Esophagus squamous epithelium (tissue), 5 donors: ENCODE measurements at regions not wholly inside any gene's neighbourhood (a gene's known extent, or its start where the extent isn't known, plus 50 kb on each side); places are given as distances from the start of the nearest gene placed in this dataset.
A peak's percentile ranks its signal among the peaks of the same experiment; 100 is the strongest.

ENCODE experiments used
- DNase-seq: peaks from one replicate; lab custom pipeline; 2025; lab: John Stamatoyannopoulos, UW
- H3K27ac ChIP-seq, 4 donors: fragments of 200-600 bp; sonication (generic); one replicate each; pipeline ENCODE4 v1.5.1; 2016 to 2019; ENCODE audit warnings: mild to moderate bottlenecking in 1 of 4
- H3K27me3 ChIP-seq, 4 donors: fragments of 200-600 bp; sonication (generic); 1 replicate in 3 of 4; 2 replicates in 1 of 4; pipeline versions ENCODE4 v1.5.1 to v1.6.0; 2017 to 2021; ENCODE audit warnings: antibody characterized with exemption in 1 of 4
- H3K36me3 ChIP-seq, 3 donors: fragments of 200-600 bp; sonication (generic); one replicate each; pipeline ENCODE4 v1.5.1; 2016 to 2019
- H3K4me1 ChIP-seq, 3 donors: fragments of 200-600 bp; sonication (generic); one replicate each; pipeline ENCODE4 v1.5.1; 2017 to 2019
- H3K4me3 ChIP-seq, 4 donors: fragments of 200-600 bp; sonication (generic); 1 replicate in 3 of 4; 2 replicates in 1 of 4; pipeline ENCODE4 v1.5.1; 2016 to 2019; ENCODE audit warnings: mild to moderate bottlenecking in 2 of 4, moderate library complexity in 1 of 4
- H3K9me3 ChIP-seq, 3 donors: fragments of 200-600 bp; sonication (generic); one replicate each; pipeline ENCODE4 v1.5.1; 2016 to 2019
- POLR2A ChIP-seq, 4 donors: fragments of 450-650 bp; IDR thresholded peaks; one replicate each; pipeline ENCODE4 v1.6.1; 2017; ENCODE audit warnings: antibody characterized with exemption in 4 of 4, mild to moderate bottlenecking in 4 of 4, moderate library complexity in 3 of 4
- WGBS, 2 donors: methylation state at CpG; one replicate each; pipeline ENCODE4 v1.1.5; 2018; 5-methylcytosine and 5-hydroxymethylcytosine counted together
- intact Hi-C: fragments of 100-400 bp; cut with DNase I; formaldehyde crosslinking; loops from one replicate; pipeline ENCODE4 v1.15.0; 2022
- TF ChIP-seq, protein P1 (sequence below), 6 experiments: fragments of 450-650 bp in 4 of 6; fragments of 200-600 bp in 2 of 6; sonication (generic) in 2 of 6; IDR thresholded peaks; one replicate each; pipeline ENCODE4 v1.5.1; 2016 to 2019; ENCODE audit warnings: antibody characterized with exemption in 6 of 6, mild to moderate bottlenecking in 4 of 6, moderate library complexity in 4 of 6
- donor health status: DM: yes; HTN: yes; CAD: no.

DNA sequence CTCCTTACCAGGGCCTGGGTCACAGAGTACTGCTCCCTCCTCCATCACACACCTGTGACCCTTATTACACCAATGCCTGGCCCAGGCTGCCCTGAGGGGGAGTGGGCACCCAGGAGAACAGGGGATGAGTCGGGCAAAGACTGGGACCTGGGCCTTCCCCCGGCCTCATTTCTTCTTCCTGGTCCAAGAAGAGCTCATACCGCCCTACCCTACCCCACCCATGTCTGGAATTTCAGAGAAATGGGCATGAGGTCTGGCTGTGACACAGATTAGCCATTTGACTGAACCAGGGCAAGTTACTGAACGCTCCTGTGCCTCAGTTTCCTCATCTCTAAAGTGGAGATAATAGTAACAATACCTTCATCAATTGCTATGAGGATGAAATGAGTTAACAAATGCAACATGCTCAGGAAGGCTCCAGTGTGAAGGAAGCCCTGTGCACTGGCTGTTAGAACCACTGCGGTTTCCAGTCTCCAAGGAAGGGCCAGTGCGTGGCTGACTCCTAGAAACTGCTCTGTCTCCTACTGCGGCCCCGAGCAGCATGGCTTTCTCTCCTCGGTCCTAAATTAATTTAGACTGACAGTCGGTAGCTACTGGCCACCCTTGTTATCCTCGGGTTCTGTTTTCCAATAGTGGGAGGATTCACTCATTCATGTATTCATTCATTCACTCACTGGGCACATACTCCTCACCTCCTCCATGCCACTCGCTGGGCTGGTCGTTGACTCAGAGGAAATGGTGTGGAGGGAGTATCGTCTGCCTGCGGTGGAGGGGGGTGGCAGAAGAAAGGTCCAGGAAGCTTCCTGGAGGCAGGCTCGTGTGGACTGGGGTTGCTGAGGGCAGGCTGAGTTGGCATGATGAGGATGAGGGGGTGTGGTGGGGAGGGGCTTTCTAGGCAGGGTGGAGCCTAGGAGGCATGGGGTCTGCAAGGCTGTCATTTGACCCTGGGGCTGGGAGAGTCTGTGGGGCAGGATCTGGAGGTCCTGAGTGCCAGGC is 175.6 kb downstream of the GLI2 start:
- H3K27ac ChIP-seq, result peak overlapping the region; percentile 67 to 88 (median 83)
- H3K4me3 ChIP-seq, result no peak overlapping the region
- peaks cover 0 to 3% (median 0%) of the 10 kb centered on the region in 4 donors for H3K27me3 ChIP-seq
- H3K4me1 ChIP-seq, result peaks cover 20 to 56% (median 43%) of the 10 kb centered on the region in 3 donors
- no peaks in the 10 kb centered on the region for H3K9me3 ChIP-seq
- TF ChIP-seq, protein P1, sequence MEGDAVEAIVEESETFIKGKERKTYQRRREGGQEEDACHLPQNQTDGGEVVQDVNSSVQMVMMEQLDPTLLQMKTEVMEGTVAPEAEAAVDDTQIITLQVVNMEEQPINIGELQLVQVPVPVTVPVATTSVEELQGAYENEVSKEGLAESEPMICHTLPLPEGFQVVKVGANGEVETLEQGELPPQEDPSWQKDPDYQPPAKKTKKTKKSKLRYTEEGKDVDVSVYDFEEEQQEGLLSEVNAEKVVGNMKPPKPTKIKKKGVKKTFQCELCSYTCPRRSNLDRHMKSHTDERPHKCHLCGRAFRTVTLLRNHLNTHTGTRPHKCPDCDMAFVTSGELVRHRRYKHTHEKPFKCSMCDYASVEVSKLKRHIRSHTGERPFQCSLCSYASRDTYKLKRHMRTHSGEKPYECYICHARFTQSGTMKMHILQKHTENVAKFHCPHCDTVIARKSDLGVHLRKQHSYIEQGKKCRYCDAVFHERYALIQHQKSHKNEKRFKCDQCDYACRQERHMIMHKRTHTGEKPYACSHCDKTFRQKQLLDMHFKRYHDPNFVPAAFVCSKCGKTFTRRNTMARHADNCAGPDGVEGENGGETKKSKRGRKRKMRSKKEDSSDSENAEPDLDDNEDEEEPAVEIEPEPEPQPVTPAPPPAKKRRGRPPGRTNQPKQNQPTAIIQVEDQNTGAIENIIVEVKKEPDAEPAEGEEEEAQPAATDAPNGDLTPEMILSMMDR (IDR thresholded peaks at IDR 0.05), result no peak
- TF ChIP-seq POLR2A (IDR thresholded peaks at IDR 0.05), result no peak
- 69% methylated on average over 12 to 13 of the region's 16 CpGs for WGBS, 2 donors
- intact Hi-C loops, result no loop called here
- no peak for DNase-seq
- H3K36me3 ChIP-seq, result no peaks in the 10 kb centered on the region

GRCh38 chr2:120912101-120912985 is 176.7 kb downstream of the GLI2 start:
- peak overlapping the region; percentile 67 to 89 (median 83) for H3K27ac ChIP-seq
- no peaks in the 10 kb centered on the region for H3K9me3 ChIP-seq
- DNase-seq, result no peak
- TF ChIP-seq, protein P1 (IDR thresholded peaks at IDR 0.05), result no peak
- no peak for TF ChIP-seq POLR2A (IDR thresholded peaks at IDR 0.05)
- intact Hi-C loops, result no loop called here
- peaks cover 0 to 4% (median 0%) of the 10 kb centered on the region in 4 donors for H3K27me3 ChIP-seq
- 42 to 45% methylated on average over 18 to 21 of the region's 29 CpGs for WGBS, 2 donors
- H3K36me3 ChIP-seq, result no peaks in the 10 kb centered on the region
- H3K4me3 ChIP-seq, result peak overlapping the region in 1 of 4 donors; percentile 39
- H3K4me1 ChIP-seq, result peaks cover 20 to 57% (median 43%) of the 10 kb centered on the region in 3 donors

DNA sequence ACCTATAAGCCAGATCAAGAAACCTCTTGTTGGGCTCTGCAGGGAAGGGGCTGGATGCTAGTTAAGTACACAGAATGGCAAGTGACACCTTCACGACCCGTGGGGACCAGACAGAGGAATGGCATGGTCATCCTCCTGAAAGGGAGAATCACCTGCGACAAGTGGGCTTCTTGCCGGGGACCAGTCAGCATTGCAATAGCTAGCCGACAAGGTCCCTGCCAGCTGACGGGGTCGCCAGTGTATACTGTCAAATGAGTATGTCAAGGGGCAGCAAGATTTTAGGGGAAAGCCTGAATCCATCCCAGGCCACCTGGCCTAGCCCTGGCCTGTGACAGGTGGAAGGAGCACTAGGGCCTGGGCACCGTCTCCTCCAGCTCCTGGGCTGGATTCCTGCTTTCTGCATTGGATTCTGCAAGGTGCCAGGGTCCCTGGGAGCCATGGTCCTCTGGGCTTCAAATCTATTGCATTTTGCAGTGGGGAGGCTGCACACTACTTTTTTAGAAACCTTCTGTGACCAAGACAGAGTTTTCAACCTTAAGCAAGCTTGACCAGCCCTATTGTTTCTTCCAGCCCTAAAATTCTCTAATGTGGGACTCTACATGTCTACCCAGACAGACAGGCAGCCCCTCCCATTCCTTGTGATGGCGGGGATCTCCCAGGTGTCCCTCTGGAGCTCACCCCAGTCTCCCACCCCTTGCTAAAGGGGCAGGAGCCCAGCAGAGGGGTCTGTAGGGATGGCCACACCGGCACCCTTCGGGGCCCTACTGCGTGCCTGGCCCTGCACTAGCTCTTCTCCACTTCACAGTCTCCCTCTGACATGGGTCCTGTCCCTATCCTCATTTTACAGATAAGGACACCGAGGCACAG is 178.5 kb downstream of the GLI2 start:
- Histone ChIP-seq H3K27me3 (peaks cover 0 to 17% (median 0%) of the 10 kb centered on the region in 4 donors), H3K4me1 (peaks cover 20 to 57% (median 43%) of the 10 kb centered on the region in 3 donors), H3K9me3 (no peaks in the 10 kb centered on the region), H3K27ac (peak overlapping the region in 3 of 4 donors; percentile 7 to 43 (median 34)), H3K36me3 (no peaks in the 10 kb centered on the region), H3K4me3 (no peak overlapping the region)
- intact Hi-C loops, result no loop called here
- WGBS, 2 donors, result 87 to 93% methylated on average over 5 to 9 of the region's 13 CpGs
- no peak for TF ChIP-seq POLR2A (IDR thresholded peaks at IDR 0.05)
- TF ChIP-seq, protein P1 (IDR thresholded peaks at IDR 0.05), result no peak
- no peak for DNase-seq

DNA sequence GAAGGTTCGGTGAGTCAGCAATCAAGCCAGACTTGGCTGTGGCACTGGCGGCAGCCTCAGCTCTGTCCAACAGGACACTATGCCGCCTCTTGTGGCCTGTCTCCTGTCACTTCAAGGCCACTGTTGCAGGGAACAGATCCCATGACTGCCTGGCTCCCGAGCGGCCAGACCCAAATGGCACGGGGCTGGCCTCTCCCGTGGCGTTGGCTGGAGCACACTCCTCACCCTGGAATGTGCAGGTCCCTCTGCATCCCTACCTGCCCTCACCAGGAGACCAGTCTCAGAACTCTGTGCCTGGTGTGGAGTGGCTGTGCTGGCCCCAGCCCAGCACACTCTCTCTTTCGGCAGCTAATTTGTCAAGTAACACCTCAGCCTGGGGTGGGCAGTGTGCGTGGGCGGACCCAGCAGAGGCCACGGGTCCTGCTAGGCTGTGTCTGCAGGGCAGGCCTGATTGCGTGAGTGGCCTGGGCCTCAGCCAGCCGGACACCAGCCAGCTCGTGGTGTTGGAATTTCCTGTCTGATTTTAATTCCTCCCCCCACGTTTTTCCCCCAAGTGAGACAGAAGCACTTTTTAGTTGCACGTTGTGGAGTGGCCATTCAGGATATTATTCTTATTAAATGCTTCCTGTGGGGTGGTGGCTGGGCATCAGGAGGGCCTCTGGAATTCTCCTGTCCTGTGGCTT is 179.3 kb downstream of the GLI2 start:
- Histone ChIP-seq H3K9me3 (no peaks in the 10 kb centered on the region), H3K27me3 (peaks cover 0 to 25% (median 0%) of the 10 kb centered on the region in 4 donors), H3K27ac (peak overlapping the region in 3 of 4 donors; percentile 7 to 43 (median 34)), H3K36me3 (no peaks in the 10 kb centered on the region), H3K4me3 (no peak overlapping the region), H3K4me1 (peaks cover 20 to 63% (median 46%) of the 10 kb centered on the region in 3 donors)
- TF ChIP-seq, protein P1 (IDR thresholded peaks at IDR 0.05), result no peak
- no peak for TF ChIP-seq POLR2A (IDR thresholded peaks at IDR 0.05)
- no peak for DNase-seq
- intact Hi-C loops, result no loop called here
- WGBS, 2 donors, result 31 to 50% methylated on average over 9 to 12 of the region's 17 CpGs
